ENCODE measurements at regions not wholly inside any gene's neighbourhood (a gene's known extent, or its start where the extent isn't known, plus 50 kb on each side); places are given as distances from the start of the nearest gene placed in this dataset.
"Not testable (repeated sequence)": the region's sequence is repeated elsewhere in the genome, so short reads cannot be mapped to it uniquely, and the experiment has no call there.

DNA sequence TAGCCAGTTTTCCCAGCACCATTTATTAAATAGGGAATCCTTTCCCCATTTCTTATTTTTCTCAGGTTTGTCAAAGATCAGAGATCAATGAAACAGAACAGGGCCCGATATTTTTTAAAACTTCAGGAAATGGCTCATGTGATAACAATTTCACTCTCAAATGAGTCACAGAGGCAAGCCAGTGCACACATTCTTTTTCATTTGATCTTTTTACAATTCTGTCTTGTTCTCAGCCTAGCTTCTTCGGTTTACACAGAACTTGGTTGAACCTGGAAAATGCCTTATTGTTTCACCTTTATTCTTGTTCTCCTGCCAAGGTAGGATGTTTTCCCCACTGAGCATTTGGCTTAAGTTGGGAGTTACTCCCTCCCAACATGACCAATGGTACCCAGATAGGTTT lies 258.9 kb downstream of the COL12A1 start:
- no peak for DNase-seq

- no peak for DNase-seq
These were observed 263.7 kb downstream of the COL12A1 start for GRCh38 chr6:74942130-74942529.

DNA sequence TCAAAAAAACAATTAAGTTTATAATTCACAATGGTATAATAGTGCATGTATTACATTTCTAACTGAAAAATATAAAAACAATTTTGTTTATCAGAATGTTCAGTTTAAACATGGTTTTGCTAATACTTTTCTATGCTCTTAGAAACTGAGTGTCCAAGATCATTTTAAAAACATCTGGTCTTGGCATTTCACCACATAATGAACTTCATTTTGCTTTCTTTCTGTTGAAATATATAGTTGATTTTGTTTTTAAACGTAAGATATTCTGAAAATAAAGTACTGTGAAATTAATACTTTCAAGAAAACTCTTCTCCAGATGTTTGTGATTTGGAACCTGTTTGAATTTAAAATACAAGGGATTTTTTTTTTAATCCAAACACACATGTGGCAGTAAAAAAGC lies 264.4 kb downstream of the COL12A1 start:
- no peak for DNase-seq

DNA sequence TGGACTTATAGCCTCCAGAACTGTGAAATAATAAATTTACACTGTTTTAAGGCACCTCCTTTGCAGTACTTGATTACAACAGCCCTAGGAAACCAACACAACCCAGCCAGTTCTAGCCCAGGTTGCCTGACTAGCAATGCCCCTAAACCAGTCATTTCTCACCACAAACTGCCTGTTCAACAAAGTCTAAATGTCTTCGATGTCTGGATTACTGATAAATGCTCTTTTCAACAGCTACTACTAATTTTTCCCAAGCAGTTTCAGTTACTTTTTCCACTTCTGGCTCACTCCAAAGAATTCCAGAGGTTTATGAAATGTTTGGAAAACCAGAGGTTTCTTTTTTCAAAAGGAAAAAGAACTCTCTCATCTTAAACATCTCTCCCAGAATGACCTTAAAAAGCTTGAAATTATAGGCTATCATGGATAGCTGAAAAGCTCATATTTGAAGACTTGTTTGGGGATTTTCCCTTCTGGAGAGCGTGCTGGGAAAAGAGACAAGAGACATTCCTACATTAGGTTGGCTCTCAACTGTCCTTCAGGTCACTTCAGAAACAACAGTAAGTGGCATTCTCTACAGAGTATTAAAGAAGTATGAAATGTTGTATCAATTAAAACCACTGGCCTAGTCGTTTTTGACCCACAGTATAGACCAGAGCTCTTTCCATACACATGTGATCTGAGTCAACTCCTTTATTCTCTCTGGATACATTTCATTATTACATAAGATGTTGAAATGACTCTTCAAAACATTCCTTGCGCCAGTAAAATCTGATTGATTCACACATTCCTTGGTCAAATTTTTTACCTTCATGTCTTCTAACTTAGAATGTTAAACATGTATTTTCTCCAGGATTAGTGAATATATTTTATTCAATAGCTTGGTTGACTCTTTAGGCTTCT lies 265.9 kb downstream of the COL12A1 start:
- no peak for DNase-seq

GRCh38 chr6:74939151-74939708 lies 266.6 kb downstream of the COL12A1 start:
- DNase-seq, result no peak

DNA sequence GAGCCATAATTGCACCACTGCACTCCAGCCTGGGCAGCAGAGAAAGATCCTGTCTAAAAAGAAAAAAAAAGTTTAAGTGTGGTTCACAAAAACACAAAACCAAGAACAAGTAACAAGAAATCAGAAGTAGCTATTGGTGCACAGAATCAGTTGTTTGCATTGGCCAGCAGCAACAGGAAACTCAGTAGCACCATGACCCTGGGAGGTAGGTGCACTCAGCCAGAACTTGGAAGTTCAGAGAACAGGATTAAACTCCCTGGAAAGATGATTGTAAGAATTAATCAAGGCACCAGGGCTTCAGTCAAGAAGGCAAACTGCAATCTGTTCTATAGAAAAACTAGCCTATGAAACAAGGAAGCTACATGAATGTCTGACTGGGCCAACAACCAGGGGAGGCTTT lies 267.9 kb downstream of the COL12A1 start:
- DNase-seq, result no peak

- DNase-seq, result no peak
These were observed 269.0 kb downstream of the COL12A1 start for GRCh38 chr6:74936886-74937285.

DNA sequence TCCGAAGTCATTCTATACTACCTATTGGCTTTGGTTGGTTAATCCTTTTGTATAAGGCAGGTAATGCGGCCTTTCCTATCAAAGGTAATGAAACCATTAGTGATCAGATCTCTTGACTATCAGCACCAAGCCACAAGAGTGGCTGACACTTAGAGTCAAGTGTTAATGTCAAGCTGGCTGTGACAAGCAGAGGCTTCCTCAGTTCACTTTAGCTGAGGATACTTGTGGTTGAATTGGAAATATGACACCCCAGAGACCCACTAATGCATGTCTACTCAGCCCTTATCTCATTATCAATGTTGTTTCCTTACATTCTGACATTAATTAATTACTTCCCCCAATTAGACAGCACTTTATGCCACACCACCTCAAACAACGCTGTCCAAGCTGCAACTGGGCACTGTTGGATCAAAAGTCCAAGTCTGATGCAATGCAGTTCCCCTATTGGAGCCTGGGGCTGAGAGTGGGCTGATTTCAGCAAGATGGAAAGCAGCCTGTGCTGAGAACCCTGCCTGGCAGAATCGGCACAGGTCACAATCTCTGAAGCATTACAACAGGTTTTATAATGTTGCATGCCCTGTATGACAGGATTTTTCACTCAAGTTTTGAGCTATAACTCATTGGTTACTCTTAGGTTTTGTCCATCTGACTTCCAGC lies 273.5 kb downstream of the COL12A1 start:
- peak; percentile 35 for DNase-seq

DNA sequence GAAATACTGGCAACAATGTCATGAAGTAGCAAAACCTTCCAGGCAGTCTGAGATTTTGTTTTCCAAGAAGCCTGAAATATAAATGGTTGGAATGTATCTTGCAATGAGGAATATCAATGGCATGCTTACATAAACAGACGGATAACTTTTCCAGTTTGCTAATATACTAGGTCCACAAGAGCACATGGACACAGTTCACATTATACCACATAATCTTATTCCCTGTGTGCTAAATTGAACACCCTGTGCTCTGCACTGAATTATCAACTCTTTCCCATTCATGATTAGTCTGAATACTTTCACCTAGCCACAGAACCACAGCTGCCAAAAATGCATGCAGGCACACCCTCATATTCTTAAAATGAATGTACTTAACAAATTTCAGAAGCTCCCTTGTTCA lies 274.3 kb downstream of the COL12A1 start:
- no peak for DNase-seq

DNA sequence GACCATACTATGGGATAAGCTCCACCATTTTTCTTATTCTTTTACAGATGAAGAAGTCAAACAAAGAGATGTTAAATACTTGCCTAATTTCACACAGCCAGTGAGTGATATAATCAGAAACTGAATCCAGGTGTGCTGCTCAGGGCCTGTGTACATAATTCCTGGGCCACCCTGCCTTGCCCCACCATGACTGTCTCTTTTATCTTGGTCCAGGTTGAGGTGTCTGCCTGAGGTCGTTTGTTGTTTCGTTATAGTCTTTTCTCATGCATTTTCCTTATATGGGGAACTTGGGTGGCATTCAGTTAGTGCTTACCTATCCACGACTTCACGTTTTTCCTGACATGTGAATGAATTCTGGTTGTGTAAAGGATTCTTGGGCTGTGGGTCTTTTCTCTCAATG lies 277.6 kb downstream of the COL12A1 start:
- DNase-seq, result no peak

- DNase-seq, result no peak
These were observed 278.6 kb downstream of the COL12A1 start for GRCh38 chr6:74927299-74927698.

GRCh38 chr6:74925683-74926082 lies 280.2 kb downstream of the COL12A1 start:
- no peak for DNase-seq

DNA sequence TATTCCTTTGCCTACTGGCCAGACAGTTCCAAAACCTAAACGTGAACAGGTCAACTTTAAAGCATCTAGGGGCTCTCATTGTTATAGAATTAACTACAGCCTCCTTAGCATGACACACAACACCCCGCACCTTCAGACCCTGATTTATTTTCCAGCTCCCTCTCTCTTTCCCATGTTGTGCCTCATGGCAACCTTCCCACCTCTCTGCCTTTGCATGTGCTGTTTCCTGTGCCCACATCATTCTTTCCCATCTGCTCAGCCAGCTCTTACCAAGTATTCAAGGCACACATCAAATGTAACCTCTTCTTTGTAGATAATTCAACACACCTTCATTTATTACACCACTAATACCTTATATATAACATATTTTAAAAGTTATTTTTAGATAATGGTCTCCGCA lies 291.0 kb downstream of the COL12A1 start:
- no peak for DNase-seq

- DNase-seq, result no peak
These were observed 293.6 kb downstream of the COL12A1 start for GRCh38 chr6:74912234-74912633.

- DNase-seq, result no peak
These were observed 303.0 kb downstream of the COL12A1 start for GRCh38 chr6:74902846-74903245.

DNA sequence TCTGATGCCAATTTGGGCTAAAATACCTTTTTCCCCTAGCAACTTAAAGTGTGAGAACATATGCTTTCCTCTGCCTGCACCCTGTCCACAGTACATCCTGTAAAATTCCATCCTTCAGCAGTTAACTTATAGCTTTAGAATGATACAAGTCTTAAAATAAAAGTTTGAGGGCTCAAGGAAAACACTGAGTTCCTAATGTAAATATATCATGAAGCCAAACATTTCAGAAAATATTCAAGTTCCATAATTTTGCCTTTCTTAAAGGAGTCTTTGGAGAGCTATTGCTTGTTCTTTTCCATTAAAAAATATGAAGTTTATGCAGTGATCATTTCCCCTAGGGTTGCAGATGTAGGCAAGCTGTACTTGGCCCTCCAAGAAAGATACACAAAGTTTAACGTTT lies 303.8 kb downstream of the COL12A1 start:
- DNase-seq, result no peak

GRCh38 chr6:74901576-74901975 lies 304.3 kb downstream of the COL12A1 start:
- no peak for DNase-seq

GRCh38 chr6:74899416-74899815 lies 306.4 kb downstream of the COL12A1 start:
- DNase-seq, result no peak

- no peak for DNase-seq
These were observed 313.8 kb downstream of the COL12A1 start for GRCh38 chr6:74892091-74892490.

GRCh38 chr6:74891349-74891831 lies 314.5 kb downstream of the COL12A1 start:
- DNase-seq, result no peak

GRCh38 chr6:74889635-74890034 lies 316.2 kb downstream of the COL12A1 start:
- DNase-seq, result no peak

DNA sequence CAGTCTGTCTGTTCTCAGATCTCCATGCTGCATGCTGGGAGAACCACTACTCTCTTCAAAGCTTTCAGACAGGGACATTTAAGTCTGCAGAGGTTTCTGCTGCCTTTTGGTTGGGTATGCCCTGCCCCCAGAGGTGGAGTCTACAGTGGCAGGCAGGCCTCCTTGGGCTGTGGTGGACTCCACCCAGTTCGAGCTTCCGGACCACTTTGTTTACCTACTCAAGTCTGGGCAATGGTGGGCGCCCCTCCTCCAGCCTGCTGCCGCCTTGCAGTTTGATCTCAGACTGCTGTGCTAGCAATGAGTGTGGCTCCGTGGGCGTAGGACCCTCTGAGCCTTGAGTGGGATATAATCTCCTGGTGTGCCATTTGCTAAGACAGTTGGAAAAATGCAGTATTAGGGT lies 317.1 kb downstream of the COL12A1 start:
- DNase-seq, result not testable (repeated sequence)

DNA sequence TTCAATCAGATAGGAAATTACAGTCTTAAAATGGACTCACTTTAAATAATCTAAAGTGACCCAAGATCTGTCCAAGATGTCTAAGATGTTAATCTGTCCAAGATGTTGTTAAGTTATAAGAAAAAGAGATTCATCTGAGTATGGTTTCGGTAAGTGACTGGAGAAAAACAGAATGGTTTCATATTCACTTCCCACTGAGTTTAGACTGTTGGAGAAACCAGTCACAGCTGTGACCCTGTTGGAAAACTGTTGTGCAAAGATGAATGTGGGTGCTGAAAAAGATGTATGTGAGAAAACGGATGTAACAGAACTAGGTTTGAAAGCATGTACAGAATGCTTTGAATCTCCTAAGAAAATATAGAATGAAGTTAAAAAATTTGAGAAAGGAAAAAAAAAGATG lies 325.9 kb downstream of the COL12A1 start:
- DNase-seq, result no peak

GRCh38 chr6:74879234-74879633 lies 326.6 kb downstream of the COL12A1 start:
- DNase-seq, result no peak

Measured in NCI-H187 treated with DMSO at 0.1 percent for 48 hours (cell line).